ENCODE measurements at regions not wholly inside any gene's neighbourhood (a gene's known extent, or its start where the extent isn't known, plus 50 kb on each side); places are given as distances from the start of the nearest gene placed in this dataset.

- TF ChIP-seq CTCF (IDR thresholded peaks at IDR 0.05; ENCODE audit: poor library complexity) (no peak), EZH2phosphoT487 (IDR thresholded peaks at IDR 0.05; ENCODE audit: low read depth, severe bottlenecking, unreplicated experiment) (no peak), EZH2 (IDR thresholded peaks at IDR 0.05; ENCODE audit: borderline replicate concordance) (no peak)
Measured at GRCh38 chr1:228867951-228868730, 132.9 kb downstream of the RHOU start.

Data from hepatocyte (in vitro differentiated cells).